Iris pigment epithelial cell (primary cell): ENCODE measurements at regions not wholly inside any gene's neighbourhood (a gene's known extent, or its start where the extent isn't known, plus 50 kb on each side); places are given as distances from the start of the nearest gene placed in this dataset.
A peak's percentile ranks its signal among the peaks of the same experiment; 100 is the strongest.

Experiments
- DNase-seq: peaks from one replicate; pipeline ENCODE4 v3.0.0-alpha.2; 2011; ENCODE audit warnings: low read depth

- DNase-seq: peak; percentile 27
Measured at GRCh38 chr6:43849844-43850243, 79.8 kb downstream of the VEGFA start.

GRCh38 chr6:43848671-43849391 is 78.8 kb downstream of the VEGFA start:
- no peak for DNase-seq

- peak; percentile 28 for DNase-seq
Measured at GRCh38 chr6:43847741-43848630, 78.0 kb downstream of the VEGFA start.

GRCh38 chr6:43846556-43846955 is 76.5 kb downstream of the VEGFA start:
- peak; percentile 55 for DNase-seq

- no peak for DNase-seq
Measured at GRCh38 chr6:43845646-43846045, 75.6 kb downstream of the VEGFA start.

- no peak for DNase-seq
Measured at GRCh38 chr6:43843669-43844171, 73.7 kb downstream of the VEGFA start.

- DNase-seq: no peak
Measured at GRCh38 chr6:43843097-43843645, 73.2 kb downstream of the VEGFA start.

- peak; percentile 27 for DNase-seq
Measured at GRCh38 chr6:43842231-43842794, 72.3 kb downstream of the VEGFA start.

GRCh38 chr6:43840490-43841218 is 70.6 kb downstream of the VEGFA start:
- DNase-seq: peak; percentile 48

- peak; percentile 88 for DNase-seq
Measured at GRCh38 chr6:43838276-43839036, 68.4 kb downstream of the VEGFA start.

GRCh38 chr6:43837507-43837906 is 67.5 kb downstream of the VEGFA start:
- no peak for DNase-seq

- no peak for DNase-seq
Measured at GRCh38 chr6:43836507-43837240, 66.7 kb downstream of the VEGFA start.
